HuH-7.5 (cell line): ENCODE measurements at regions not wholly inside any gene's neighbourhood (a gene's known extent, or its start where the extent isn't known, plus 50 kb on each side); places are given as distances from the start of the nearest gene placed in this dataset.

ENCODE experiments used
- DNase-seq: peaks from one replicate; pipeline ENCODE4 v3.0.0; 2011; ENCODE audit warnings: low spot score

GRCh38 chr12:115577401-115577800 is 700.1 kb downstream of the MED13L start:
- no peak for DNase-seq

DNA sequence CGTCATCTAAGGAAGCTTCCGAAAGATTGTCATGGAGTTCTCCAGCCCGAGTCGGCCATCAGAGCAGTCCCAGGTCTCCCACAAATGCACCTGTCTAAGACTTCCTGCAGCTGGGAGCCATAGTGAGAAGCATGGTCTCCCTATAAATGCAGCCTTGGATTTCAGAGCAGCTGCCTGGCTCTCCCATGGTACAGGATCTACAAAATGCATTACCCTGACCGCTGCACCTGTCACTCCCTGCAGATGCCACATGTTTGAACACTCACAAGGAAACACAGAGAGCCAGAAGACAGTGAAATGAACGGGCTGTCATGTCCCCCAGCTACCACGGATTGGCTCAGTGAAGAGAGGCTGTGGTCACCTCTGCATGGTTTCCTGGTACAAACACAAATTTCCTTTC is 702.7 kb downstream of the MED13L start:
- DNase-seq = no peak

GRCh38 chr12:115572440-115572839 is 705.1 kb downstream of the MED13L start:
- no peak for DNase-seq

GRCh38 chr12:115571446-115571845 is 706.0 kb downstream of the MED13L start:
- no peak for DNase-seq

GRCh38 chr12:115571027-115571426 is 706.5 kb downstream of the MED13L start:
- no peak for DNase-seq

DNA sequence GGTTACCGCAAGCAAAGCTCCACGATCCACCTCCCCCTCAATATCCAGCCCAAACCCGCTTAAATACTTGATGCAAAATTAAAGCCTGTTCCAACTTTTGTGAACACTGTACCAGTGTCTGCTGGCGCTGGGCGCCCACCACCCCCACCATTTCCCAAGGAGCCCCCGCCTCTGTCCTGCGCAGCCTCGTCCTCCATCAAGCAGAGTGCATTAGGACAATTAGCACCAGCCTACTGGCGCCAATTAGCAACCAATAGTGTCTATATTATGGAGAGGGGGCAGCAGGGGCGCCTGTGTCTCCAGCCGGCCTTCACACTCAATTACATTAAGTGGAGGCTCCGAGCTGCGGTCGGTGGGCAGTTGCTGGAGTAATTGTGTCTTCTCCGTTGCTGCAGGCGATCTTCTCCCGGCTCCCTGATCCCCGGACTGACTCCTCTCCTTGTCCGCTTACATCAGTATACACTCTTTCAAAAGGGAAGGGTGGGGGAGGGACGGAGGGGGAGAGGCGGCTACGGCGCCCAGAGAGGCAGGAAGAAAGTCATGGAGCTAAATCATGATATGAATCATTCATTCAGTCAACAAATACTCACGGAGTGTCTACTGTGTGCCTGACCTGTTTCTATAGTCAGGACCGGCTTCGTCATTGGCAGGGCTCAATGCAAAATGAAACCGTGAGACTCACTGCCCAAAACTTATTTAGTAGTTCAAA is 707.3 kb downstream of the MED13L start:
- DNase-seq = no peak

DNA sequence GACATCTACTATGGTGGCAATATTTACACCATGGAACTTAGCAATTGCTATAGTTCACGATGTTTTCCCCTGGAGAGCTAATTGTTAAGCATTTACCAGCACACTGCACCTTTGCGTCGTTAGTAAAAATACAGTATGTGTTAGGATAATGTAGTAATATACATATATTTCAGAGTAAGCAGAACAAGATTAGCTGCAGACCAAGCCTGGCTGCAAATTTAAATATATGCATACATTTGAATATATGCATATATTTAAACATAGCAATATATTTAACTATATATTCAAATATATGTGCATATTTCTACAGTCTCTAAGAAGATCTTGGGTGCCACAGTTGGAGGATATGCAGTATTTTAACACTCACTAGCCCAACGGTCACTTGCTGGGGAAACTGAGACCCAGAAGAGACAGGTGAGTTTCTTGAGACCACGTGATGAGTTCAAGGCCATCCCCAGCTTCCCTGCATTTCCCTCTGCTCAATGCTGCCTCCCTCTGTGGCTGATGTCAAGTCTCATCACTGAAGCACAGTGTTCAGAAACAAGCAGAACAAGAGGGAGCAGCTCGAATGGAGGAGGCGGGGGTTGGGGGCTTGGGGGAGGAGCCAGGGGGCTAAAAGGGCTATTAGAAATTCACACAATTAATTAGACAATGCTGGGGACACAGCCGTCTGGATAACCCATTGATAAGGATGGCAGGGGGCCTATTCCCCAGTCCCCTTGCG is 708.0 kb downstream of the MED13L start:
- DNase-seq = no peak

- no peak for DNase-seq
Measured at GRCh38 chr12:115558281-115558680, 719.2 kb downstream of the MED13L start.

DNA sequence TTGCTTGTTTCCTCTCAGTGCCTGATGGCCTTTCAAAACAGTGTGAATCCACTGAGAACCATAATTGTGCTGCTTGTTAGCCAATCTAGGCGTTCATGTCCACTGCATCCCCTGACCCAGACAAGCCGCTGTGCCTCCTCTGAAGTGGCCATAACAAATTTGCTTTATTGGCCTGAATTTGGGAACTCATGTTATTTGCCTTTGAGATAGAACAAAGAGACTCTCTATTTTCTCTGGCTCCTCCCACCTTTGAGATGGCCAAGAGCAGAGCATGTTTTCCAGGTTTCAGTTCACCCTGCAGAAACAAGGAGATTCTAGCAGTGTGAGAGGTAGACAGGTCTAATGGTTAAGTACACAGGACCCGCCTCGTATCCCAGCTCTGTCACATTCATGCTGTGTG is 723.9 kb downstream of the MED13L start:
- DNase-seq = no peak

GRCh38 chr12:115543269-115543668 is 734.2 kb downstream of the MED13L start:
- DNase-seq = no peak

DNA sequence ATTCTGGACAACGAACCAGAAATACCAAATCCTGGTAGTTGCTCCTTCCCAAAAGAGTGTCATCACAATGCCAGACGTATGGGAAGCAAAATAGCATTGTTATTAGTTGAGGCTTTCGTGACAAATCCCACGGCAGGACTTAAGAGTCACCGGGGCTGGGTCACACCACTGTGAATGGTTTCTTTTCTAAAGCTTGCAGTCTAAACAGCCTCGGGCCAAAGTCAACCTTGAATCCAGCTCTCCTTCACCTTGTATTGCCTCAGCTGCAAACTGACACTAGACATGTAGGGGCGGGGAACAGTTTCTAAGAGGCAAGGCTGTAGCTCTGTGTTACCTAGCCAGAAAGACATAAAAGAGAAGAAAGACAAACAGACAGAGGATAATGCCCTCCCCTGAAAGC is 734.8 kb downstream of the MED13L start:
- no peak for DNase-seq

- no peak for DNase-seq
Measured at GRCh38 chr12:115541891-115542421, 735.5 kb downstream of the MED13L start.

GRCh38 chr12:115528466-115528865 is 749.0 kb downstream of the MED13L start:
- DNase-seq = no peak

DNA sequence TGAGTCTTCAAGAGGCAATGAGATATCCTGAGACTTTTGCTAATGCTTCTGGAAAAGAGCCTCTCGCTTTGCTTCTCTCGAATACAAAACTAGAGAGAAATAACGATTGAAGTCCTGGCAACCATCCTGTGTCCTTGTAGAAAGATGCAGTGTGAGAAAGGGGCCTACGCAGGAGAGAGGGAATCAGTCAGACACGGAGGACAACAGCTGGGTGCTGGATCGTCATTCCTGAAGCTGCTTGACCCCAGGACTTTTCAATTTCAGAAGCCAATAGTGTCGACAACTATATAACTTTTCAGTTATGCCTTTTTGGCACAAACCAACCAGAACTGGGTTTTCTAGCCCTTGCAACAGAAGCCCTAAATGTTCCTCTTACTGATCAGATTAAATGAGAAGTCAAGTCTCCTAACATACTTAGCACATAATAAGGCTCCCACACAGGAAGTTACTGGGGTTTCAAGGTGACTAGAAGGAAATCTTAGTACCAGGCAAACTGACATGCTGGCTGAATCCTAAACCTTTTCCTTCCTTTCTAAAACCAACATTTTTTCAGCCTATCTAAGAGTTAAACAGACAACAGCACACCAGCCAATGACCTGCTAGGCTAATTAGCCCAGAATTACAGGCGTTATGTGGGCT is 755.6 kb downstream of the MED13L start:
- DNase-seq = no peak

- no peak for DNase-seq
Measured at GRCh38 chr12:115519887-115520286, 757.6 kb downstream of the MED13L start.

DNA sequence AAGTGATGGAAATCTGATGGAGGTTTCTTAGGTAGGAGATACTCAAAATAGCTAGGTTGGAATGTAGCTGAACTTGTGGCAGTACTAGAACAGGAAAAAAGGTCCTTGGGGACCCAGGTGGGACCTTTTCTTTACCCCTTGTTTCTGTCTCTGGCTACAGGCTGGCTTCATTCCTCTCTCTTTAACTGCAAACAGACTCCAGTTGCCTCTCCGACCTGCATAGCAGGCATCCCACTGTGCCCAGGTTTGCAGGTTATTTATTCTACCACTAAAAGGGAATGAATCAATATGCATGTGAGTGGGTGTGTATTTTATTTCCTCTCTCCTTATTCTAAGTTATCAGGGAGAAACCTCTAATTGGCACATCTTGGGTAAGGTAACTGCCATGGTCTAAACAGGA is 758.1 kb downstream of the MED13L start:
- DNase-seq = no peak

GRCh38 chr12:115517913-115518312 is 759.6 kb downstream of the MED13L start:
- DNase-seq = no peak

DNA sequence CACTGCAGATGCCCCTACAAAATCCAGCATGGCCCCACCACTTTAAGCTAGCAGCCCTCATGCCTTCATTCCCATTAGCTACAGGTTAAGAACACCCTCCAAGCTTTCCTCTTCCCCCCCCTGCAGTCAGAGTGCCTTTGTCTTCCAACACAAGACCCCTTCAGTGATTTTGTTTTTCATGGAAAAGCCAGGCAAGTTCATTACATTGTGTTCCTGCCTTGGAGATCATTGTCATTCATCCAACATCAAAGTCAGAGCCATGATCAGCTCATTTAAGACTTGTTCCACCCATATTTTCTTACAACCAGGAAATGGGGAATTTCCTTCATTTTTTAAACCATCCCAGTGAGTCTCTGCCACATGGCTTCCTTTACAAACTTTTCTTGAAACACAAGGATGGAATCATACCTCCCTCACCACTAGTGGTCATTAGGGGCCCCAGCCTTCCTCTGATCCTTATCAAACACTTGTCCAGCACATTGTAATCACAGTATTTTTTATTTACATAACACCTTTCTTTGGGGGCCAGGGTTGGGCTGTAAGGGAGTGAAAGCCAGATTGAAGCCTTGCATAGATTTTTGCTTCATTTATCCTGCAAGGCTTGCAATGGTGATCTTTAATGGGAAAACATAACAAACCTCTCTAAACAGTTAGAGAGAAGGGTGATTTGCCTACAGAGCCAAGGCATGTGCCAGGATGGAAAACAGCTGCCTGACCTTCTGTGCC is 765.3 kb downstream of the MED13L start:
- no peak for DNase-seq

DNA sequence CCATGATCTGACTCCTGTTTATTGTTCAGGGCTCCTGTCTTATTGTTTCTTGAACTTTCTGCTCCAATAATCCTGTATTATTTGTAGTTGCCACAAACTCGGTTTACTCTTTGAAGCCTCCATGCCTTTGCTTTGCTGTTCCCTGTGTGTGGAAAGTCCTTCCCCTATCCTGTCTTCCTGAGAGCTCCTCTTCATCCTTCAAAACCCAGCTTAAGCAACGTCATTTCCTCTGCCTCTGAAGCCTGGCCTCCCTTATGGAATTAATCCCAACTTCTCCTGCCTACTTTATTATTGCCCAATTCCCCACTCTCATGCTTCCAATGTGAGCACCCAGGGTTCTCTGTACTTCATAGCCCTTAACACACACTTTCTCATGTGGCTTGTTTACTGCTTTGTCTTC is 766.2 kb downstream of the MED13L start:
- no peak for DNase-seq

DNA sequence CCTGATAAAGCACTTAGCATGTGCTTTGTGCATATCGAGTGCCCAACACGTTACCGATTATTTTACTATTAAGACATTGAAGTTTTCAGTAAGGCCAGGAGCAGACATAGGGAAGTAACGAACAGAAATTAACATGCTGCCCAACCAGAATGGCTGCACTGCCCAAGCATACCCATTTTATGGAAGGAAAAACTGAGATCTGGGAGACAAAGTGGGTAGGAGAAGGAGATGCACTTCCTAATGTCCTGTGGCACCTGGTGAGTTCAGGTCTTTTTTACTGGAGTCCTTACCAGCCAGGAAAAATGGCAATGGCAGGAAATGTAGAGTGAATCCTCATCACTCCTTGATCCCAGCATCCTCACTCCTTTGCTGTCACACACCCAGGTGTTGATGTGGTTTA is 768.5 kb downstream of the MED13L start:
- no peak for DNase-seq

DNA sequence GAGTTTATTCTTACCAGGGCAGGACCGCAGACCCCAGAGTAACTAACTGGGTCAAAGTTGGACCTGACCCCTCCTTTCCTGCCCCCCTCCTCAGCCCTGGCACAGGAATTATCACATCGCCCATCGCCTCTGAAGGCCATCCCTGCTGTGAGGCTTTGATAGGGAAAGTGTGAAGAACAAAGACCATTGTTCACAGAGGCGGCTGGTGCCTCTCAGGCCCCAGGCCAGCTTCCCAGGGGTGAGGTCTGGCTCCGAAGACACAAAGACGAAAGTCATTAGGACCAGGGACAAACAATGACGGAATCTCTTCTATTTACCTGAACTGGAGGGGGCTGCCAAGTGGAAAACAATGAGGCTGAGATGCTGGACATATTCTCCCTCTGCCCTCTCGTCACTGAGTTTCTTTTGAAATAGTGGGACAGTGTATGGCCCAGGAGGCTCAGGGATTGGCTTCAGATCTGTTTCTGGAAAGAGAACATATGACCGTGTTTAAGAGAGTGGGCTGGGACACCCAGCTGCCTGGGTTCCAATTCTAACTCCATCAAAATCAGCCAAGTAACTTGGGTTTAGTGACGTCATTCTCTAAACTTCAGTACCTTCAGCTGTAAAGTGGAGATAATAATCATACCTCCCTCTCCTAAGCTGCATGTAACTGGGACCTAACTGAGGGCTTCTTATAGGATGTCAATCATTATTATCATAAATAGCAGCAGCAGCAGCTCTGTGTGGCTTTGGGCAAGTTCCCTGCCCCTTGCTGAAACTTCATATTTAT is 769.4 kb downstream of the MED13L start:
- DNase-seq = no peak

DNA sequence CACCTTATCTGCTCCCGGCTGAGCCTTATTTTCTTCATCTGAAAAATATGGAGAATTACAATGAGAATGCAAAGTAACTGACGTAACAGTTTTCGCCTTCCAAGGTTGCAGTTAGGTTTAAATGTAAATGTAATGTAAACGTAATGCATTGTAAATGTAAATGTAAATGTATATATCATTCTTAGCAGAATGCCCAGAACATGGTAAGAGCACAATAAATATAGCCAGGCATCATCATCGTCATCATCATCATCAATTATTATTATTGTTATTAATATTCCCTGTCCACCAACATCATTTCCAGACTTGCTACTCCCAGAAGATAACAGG is 770.0 kb downstream of the MED13L start:
- DNase-seq = no peak
